Tibial nerve (tissue), 4 donors: ENCODE measurements at regions not wholly inside any gene's neighbourhood (a gene's known extent, or its start where the extent isn't known, plus 50 kb on each side); places are given as distances from the start of the nearest gene placed in this dataset.

Experiments used
- DNase-seq, 2 donors: peaks; one replicate each; pipeline ENCODE4 v3.0.0-alpha.2; 2019; ENCODE audit warnings: low spot score in 2 of 2
- H3K27ac ChIP-seq, 4 donors: fragments of 200-600 bp; sonication (generic) in 3 of 4; one replicate each; pipeline ENCODE4 v1.5.1; 2017 to 2019; ENCODE audit warnings: mild to moderate bottlenecking in 1 of 4
- H3K27me3 ChIP-seq, 2 donors: fragments of 200-600 bp; sonication (generic) in 1 of 2; one replicate each; pipeline versions ENCODE4 v1.5.1 to v1.6.0; 2017 to 2019
- H3K36me3 ChIP-seq, 3 donors: fragments of 200-600 bp; sonication (generic); one replicate each; pipeline ENCODE4 v1.5.1; 2018 to 2019
- H3K4me1 ChIP-seq, 4 donors: fragments of 200-600 bp; sonication (generic) in 3 of 4; one replicate each; pipeline ENCODE4 v1.5.1; 2017 to 2019
- H3K4me3 ChIP-seq, 4 donors: fragments of 200-600 bp; sonication (generic) in 3 of 4; one replicate each; pipeline ENCODE4 v1.5.1; 2017 to 2019; ENCODE audit warnings: mild to moderate bottlenecking in 1 of 4, moderate library complexity in 1 of 4
- H3K9me3 ChIP-seq, 4 donors: fragments of 200-600 bp; sonication (generic) in 3 of 4; one replicate each; pipeline ENCODE4 v1.5.1; 2017 to 2019
- EP300 ChIP-seq, 2 donors: sonication (generic); formaldehyde crosslinking; IDR thresholded peaks; one replicate each; pipeline ENCODE4 v1.6.1; 2017; ENCODE audit warnings: antibody characterized with exemption in 2 of 2, mild to moderate bottlenecking in 1 of 2
- POLR2A ChIP-seq, 2 donors: fragments of 450-650 bp; IDR thresholded peaks; one replicate each; pipeline ENCODE4 v1.6.1; 2017; ENCODE audit warnings: antibody characterized with exemption in 2 of 2, mild to moderate bottlenecking in 2 of 2, moderate library complexity in 2 of 2
- WGBS, 2 donors: methylation state at CpG; one replicate each; pipeline ENCODE4 v1.1.5; 2018; 5-methylcytosine and 5-hydroxymethylcytosine counted together
- TF ChIP-seq, protein P1 (sequence below), 5 experiments: fragments of 200-600 bp in 3 of 5; fragments of 450-650 bp in 2 of 5; sonication (generic) in 3 of 5; IDR thresholded peaks; one replicate each; pipeline ENCODE4 v1.5.1; 2016 to 2019; ENCODE audit warnings: antibody characterized with exemption in 5 of 5, mild to moderate bottlenecking in 3 of 5, moderate library complexity in 2 of 5

GRCh38 chr9:73839471-73839870, 657.7 kb upstream of the RORB start:
- Histone ChIP-seq H3K36me3 (no peaks in the 10 kb centered on the region), H3K4me1 (no peaks in the 10 kb centered on the region), H3K27me3 (no peaks in the 10 kb centered on the region), H3K27ac (no peak overlapping the region), H3K9me3 (no peaks in the 10 kb centered on the region), H3K4me3 (no peak overlapping the region)
- DNase-seq, result no peak
- WGBS, 2 donors, result 87 to 90% methylated on average over 2 of the region's 2 CpGs
- TF ChIP-seq EP300 (IDR thresholded peaks at IDR 0.05) (no peak), POLR2A (IDR thresholded peaks at IDR 0.05) (no peak)
- TF ChIP-seq, protein P1, sequence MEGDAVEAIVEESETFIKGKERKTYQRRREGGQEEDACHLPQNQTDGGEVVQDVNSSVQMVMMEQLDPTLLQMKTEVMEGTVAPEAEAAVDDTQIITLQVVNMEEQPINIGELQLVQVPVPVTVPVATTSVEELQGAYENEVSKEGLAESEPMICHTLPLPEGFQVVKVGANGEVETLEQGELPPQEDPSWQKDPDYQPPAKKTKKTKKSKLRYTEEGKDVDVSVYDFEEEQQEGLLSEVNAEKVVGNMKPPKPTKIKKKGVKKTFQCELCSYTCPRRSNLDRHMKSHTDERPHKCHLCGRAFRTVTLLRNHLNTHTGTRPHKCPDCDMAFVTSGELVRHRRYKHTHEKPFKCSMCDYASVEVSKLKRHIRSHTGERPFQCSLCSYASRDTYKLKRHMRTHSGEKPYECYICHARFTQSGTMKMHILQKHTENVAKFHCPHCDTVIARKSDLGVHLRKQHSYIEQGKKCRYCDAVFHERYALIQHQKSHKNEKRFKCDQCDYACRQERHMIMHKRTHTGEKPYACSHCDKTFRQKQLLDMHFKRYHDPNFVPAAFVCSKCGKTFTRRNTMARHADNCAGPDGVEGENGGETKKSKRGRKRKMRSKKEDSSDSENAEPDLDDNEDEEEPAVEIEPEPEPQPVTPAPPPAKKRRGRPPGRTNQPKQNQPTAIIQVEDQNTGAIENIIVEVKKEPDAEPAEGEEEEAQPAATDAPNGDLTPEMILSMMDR (IDR thresholded peaks at IDR 0.05), result no peak

DNA sequence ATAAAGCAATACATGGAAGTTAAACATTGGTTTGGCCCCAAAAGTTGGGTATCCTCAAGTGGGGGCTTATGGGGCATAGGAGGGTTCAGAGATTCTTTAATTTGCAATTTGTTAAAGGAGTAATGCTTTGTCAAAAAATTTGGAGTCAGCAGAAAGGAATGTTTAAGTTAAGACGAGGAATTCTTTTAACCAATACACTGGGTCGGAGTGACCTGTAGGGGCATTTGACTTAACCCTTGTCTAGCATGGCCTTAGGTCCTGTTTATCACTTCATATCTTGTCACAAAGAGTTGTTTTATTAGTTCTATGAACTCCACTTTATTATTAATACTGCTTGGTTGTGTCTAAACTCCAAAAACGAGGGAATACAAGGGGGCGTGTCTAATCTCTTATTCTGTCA, 656.1 kb upstream of the RORB start:
- Histone ChIP-seq H3K36me3 (no peaks in the 10 kb centered on the region), H3K4me1 (no peaks in the 10 kb centered on the region), H3K9me3 (no peaks in the 10 kb centered on the region), H3K4me3 (no peak overlapping the region), H3K27me3 (no peaks in the 10 kb centered on the region), H3K27ac (no peak overlapping the region)
- DNase-seq, result no peak
- TF ChIP-seq POLR2A (IDR thresholded peaks at IDR 0.05) (no peak), EP300 (IDR thresholded peaks at IDR 0.05) (no peak)
- TF ChIP-seq, protein P1 (IDR thresholded peaks at IDR 0.05), result no peak
- 60 to 61% methylated on average over 4 of the region's 4 CpGs for WGBS, 2 donors

- TF ChIP-seq EP300 (IDR thresholded peaks at IDR 0.05), result no peak
- no peak for TF ChIP-seq POLR2A (IDR thresholded peaks at IDR 0.05)
- TF ChIP-seq, protein P1 (IDR thresholded peaks at IDR 0.05), result no peak
- Histone ChIP-seq H3K4me3 (no peak overlapping the region), H3K9me3 (no peaks in the 10 kb centered on the region), H3K36me3 (no peaks in the 10 kb centered on the region), H3K27me3 (no peaks in the 10 kb centered on the region), H3K27ac (no peak overlapping the region), H3K4me1 (no peaks in the 10 kb centered on the region)
- DNase-seq, result no peak
- 86 to 89% methylated on average over 4 of the region's 4 CpGs for WGBS, 2 donors
Measured at GRCh38 chr9:73844135-73844534, 653.0 kb upstream of the RORB start.

GRCh38 chr9:73845539-73845938, 651.6 kb upstream of the RORB start:
- no peaks in the 10 kb centered on the region for H3K27me3 ChIP-seq
- no peaks in the 10 kb centered on the region for H3K9me3 ChIP-seq
- DNase-seq, result no peak
- no peaks in the 10 kb centered on the region for H3K4me1 ChIP-seq
- H3K27ac ChIP-seq, result no peak overlapping the region
- TF ChIP-seq POLR2A (IDR thresholded peaks at IDR 0.05), result no peak
- TF ChIP-seq EP300 (IDR thresholded peaks at IDR 0.05), result no peak
- TF ChIP-seq, protein P1 (IDR thresholded peaks at IDR 0.05), result no peak
- WGBS, 2 donors, result 91 to 95% methylated on average over 2 of the region's 2 CpGs
- H3K4me3 ChIP-seq, result no peak overlapping the region
- H3K36me3 ChIP-seq, result no peaks in the 10 kb centered on the region

- no peak for DNase-seq
- 50 to 60% methylated on average over 7 of the region's 7 CpGs for WGBS, 2 donors
- Histone ChIP-seq H3K4me1 (no peaks in the 10 kb centered on the region), H3K9me3 (no peaks in the 10 kb centered on the region), H3K36me3 (no peaks in the 10 kb centered on the region), H3K27me3 (no peaks in the 10 kb centered on the region), H3K27ac (no peak overlapping the region), H3K4me3 (no peak overlapping the region)
- TF ChIP-seq POLR2A (IDR thresholded peaks at IDR 0.05) (no peak), EP300 (IDR thresholded peaks at IDR 0.05) (no peak)
- TF ChIP-seq, protein P1 (IDR thresholded peaks at IDR 0.05), result no peak
Measured at GRCh38 chr9:73845954-73846690, 651.0 kb upstream of the RORB start.
